DMS53 (cell line): ENCODE measurements at regions not wholly inside any gene's neighbourhood (a gene's known extent, or its start where the extent isn't known, plus 50 kb on each side); places are given as distances from the start of the nearest gene placed in this dataset.

Source experiments
- DNase-seq: peaks from one replicate; lab custom pipeline; 2025; lab: John Stamatoyannopoulos, UW

- no peak for DNase-seq
Observed at GRCh38 chr5:153005711-153006110, 484.8 kb upstream of the GRIA1 start.

- no peak for DNase-seq
Observed at GRCh38 chr5:153006681-153007080, 483.8 kb upstream of the GRIA1 start.

GRCh38 chr5:153014194-153014593 lies 476.3 kb upstream of the GRIA1 start:
- no peak for DNase-seq

- no peak for DNase-seq
Observed at GRCh38 chr5:153018121-153018520, 472.3 kb upstream of the GRIA1 start.

- DNase-seq, result no peak
Observed at GRCh38 chr5:153030755-153031725, 459.4 kb upstream of the GRIA1 start.

GRCh38 chr5:153039501-153039900 lies 451.0 kb upstream of the GRIA1 start:
- no peak for DNase-seq

- DNase-seq, result no peak
Observed at GRCh38 chr5:153043886-153044285, 446.6 kb upstream of the GRIA1 start.

GRCh38 chr5:153050496-153051179 lies 439.8 kb upstream of the GRIA1 start:
- DNase-seq, result no peak

GRCh38 chr5:153066281-153066680 lies 424.2 kb upstream of the GRIA1 start:
- DNase-seq, result no peak

GRCh38 chr5:153067869-153068268 lies 422.6 kb upstream of the GRIA1 start:
- no peak for DNase-seq

- no peak for DNase-seq
Observed at GRCh38 chr5:153079396-153079795, 411.1 kb upstream of the GRIA1 start.

- no peak for DNase-seq
Observed at GRCh38 chr5:153080940-153081339, 409.5 kb upstream of the GRIA1 start.

- peak; percentile 40 for DNase-seq
Observed at GRCh38 chr5:153081385-153081784, 409.1 kb upstream of the GRIA1 start.

GRCh38 chr5:153084511-153084910 lies 406.0 kb upstream of the GRIA1 start:
- no peak for DNase-seq

- DNase-seq, result peak; percentile 44
Observed at GRCh38 chr5:153086486-153086885, 404.0 kb upstream of the GRIA1 start.

GRCh38 chr5:153088538-153088937 lies 401.9 kb upstream of the GRIA1 start:
- DNase-seq, result no peak

- no peak for DNase-seq
Observed at GRCh38 chr5:153094333-153094732, 396.1 kb upstream of the GRIA1 start.

- no peak for DNase-seq
Observed at GRCh38 chr5:153096381-153096780, 394.1 kb upstream of the GRIA1 start.

- peak; percentile 86 for DNase-seq
Observed at GRCh38 chr5:153099328-153099727, 391.1 kb upstream of the GRIA1 start.

- no peak for DNase-seq
Observed at GRCh38 chr5:153101235-153102180, 389.0 kb upstream of the GRIA1 start.

GRCh38 chr5:153116916-153117315 lies 373.6 kb upstream of the GRIA1 start:
- DNase-seq, result no peak

- DNase-seq, result no peak
Observed at GRCh38 chr5:153118018-153118417, 372.5 kb upstream of the GRIA1 start.
